ENCODE measurements at regions not wholly inside any gene's neighbourhood (a gene's known extent, or its start where the extent isn't known, plus 50 kb on each side); places are given as distances from the start of the nearest gene placed in this dataset.

DNA sequence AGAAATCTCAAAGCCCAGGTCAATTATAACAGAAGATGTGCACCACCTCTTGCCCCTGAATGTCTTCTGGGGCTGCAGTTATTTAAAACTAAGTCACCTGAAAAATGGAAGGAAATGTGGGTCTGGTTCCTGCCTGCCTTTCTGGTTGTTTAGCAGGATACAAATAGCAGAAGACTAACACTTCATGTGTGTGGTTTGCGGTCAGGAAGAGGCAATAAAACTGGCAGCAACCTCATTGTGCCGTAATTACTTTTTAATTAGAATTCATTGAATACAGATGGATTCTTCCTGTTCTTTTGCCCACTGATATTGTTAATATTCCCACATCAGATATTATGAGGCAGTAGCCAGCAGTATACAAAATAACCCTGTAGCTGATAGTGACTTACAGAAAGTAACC is 345.7 kb downstream of the ZNF326 start:
- no peaks in the 10 kb centered on the region for H3K36me3 ChIP-seq (ENCODE audit: control insufficient read depth in 1 of 2, insufficient read depth in 2 of 2, low read length in 2 of 2)
- no peaks in the 10 kb centered on the region for H3K9me2 ChIP-seq (ENCODE audit: insufficient read depth)
- POLR2A ChIA-PET = no interaction called here
- no peak overlapping the region for H3K27ac ChIP-seq (ENCODE audit: low read depth, low read length)
- no peak overlapping the region for H3K4me2 ChIP-seq (ENCODE audit: low read length)
- intact Hi-C loops (cut with micrococcal nuclease) = no loop called here
- H3K4me1 ChIP-seq (ENCODE audit: control insufficient read depth in 1 of 2, insufficient read depth in 2 of 2, low read length in 2 of 2) = no peaks in the 10 kb centered on the region
- BruUV-seq (replicated peaks) = no TSS peak
- CTCF ChIA-PET = no interaction called here
- H2AFZ ChIP-seq (ENCODE audit: low read depth, low read length, poor library complexity, severe bottlenecking) = no peak overlapping the region
- no peak overlapping the region for H3K4me3 ChIP-seq (replicated peaks in 1 of 2; ENCODE audit: low read depth in 1 of 2, low read length in 2 of 2)
- H4K20me1 ChIP-seq (ENCODE audit: insufficient read depth) = no peaks in the 10 kb centered on the region; the same call in 1 of the 2 replicates
- H3K27me3 ChIP-seq (ENCODE audit: insufficient read depth, low read length) = 0 out of 2 replicates have a peak, but pooled peaks cover 3% of the 10 kb centered on the region
- TF ChIP-seq CBX3 (IDR thresholded peaks at IDR 0.05; ENCODE audit: low read depth) (no peak), EGR1 (IDR thresholded peaks at IDR 0.05; ENCODE audit: low read depth) (no peak), POLR2A (IDR thresholded peaks at IDR 0.05; ENCODE audit: borderline replicate concordance, extremely low read depth, insufficient read depth, insufficient read length) (no peak), ELF1 (IDR thresholded peaks at IDR 0.05; ENCODE audit: borderline replicate concordance, low read depth) (no peak), SRF (IDR thresholded peaks at IDR 0.05; ENCODE audit: low read depth) (no peak), ZNF274 (IDR thresholded peaks at IDR 0.05; ENCODE audit: low read depth, low read length) (no peak)
- TF ChIP-seq, protein P1, sequence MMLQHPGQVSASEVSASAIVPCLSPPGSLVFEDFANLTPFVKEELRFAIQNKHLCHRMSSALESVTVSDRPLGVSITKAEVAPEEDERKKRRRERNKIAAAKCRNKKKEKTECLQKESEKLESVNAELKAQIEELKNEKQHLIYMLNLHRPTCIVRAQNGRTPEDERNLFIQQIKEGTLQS (IDR thresholded peaks at IDR 0.05) = no peak
- H3K9me3 ChIP-seq (ENCODE audit: control insufficient read depth in 1 of 2, insufficient read depth in 1 of 2, low read depth in 1 of 2, low read length in 2 of 2) = no peaks in the 10 kb centered on the region
- no peak overlapping the region for H3K9ac ChIP-seq (ENCODE audit: low read length)
- no peaks in the 10 kb centered on the region for H3K79me2 ChIP-seq (ENCODE audit: insufficient read depth, low read length)
- ATAC-seq (no peak), DNase-seq (ENCODE audit: low read depth, low spot score) (no peak)
- RAD21 ChIA-PET (ENCODE audit: low non-redundant PET in 1 of 2, low total read pairs in 2 of 2, uncharacterized antibody in 2 of 2, unreplicated experiment in 2 of 2) = no interaction called here

DNA sequence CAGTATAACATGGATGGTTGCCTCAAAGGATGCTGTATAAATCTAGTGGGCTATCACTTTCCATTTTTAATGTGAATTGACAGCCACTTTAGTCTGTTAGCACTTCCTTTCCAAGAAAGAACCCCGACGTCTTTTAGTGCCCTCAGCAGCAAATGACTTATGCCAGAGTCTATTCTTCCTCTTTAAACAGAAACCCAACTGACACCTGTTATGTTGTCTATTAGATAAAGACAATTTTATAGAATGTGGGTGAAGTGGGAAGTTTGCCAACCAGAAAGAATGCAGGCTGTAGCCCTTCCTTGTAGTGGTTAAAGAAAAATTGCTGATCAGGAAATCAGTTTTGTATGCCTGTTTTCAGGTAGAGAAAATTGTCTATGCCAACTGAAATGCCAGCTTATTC is 344.9 kb downstream of the ZNF326 start:
- Histone ChIP-seq H3K27me3 (ENCODE audit: insufficient read depth, low read length) (0 out of 2 replicates have a peak, but pooled peaks cover 3% of the 10 kb centered on the region), H3K27ac (ENCODE audit: low read depth, low read length) (no peak overlapping the region), H3K4me1 (ENCODE audit: control insufficient read depth in 1 of 2, insufficient read depth in 2 of 2, low read length in 2 of 2) (no peaks in the 10 kb centered on the region), H3K4me3 (replicated peaks in 1 of 2; ENCODE audit: low read depth in 1 of 2, low read length in 2 of 2) (no peak overlapping the region), H3K36me3 (ENCODE audit: control insufficient read depth in 1 of 2, insufficient read depth in 2 of 2, low read length in 2 of 2) (no peaks in the 10 kb centered on the region), H3K9ac (ENCODE audit: low read length) (no peak overlapping the region), H4K20me1 (ENCODE audit: insufficient read depth) (no peaks in the 10 kb centered on the region; the same call in 1 of the 2 replicates), H3K79me2 (ENCODE audit: insufficient read depth, low read length) (no peaks in the 10 kb centered on the region), H3K9me2 (ENCODE audit: insufficient read depth) (no peaks in the 10 kb centered on the region), H3K4me2 (ENCODE audit: low read length) (no peak overlapping the region), H3K9me3 (ENCODE audit: control insufficient read depth in 1 of 2, insufficient read depth in 1 of 2, low read depth in 1 of 2, low read length in 2 of 2) (no peaks in the 10 kb centered on the region), H2AFZ (ENCODE audit: low read depth, low read length, poor library complexity, severe bottlenecking) (no peak overlapping the region)
- no peak for DNase-seq (ENCODE audit: low read depth, low spot score)
- BruUV-seq (replicated peaks) = no TSS peak
- ATAC-seq = no peak
- TF ChIP-seq CEBPB (IDR thresholded peaks at IDR 0.05; ENCODE audit: low read depth) (no peak), ELF1 (IDR thresholded peaks at IDR 0.05; ENCODE audit: borderline replicate concordance, low read depth) (no peak), EZH2phosphoT487 (IDR thresholded peaks at IDR 0.05; ENCODE audit: borderline replicate concordance) (no peak), TCF7L2 (IDR thresholded peaks at IDR 0.05; ENCODE audit: borderline replicate concordance, extremely low read depth, insufficient read depth, insufficient read length) (no peak), POLR2AphosphoS5 (IDR thresholded peaks at IDR 0.05; ENCODE audit: low read depth, low read length) (no peak), POLR2A (IDR thresholded peaks at IDR 0.05; ENCODE audit: borderline replicate concordance, extremely low read depth, insufficient read depth, insufficient read length) (no peak), SIN3A (IDR thresholded peaks at IDR 0.05; ENCODE audit: low read depth) (no peak), YY1 (IDR thresholded peaks at IDR 0.05; ENCODE audit: extremely low read depth, insufficient replicate concordance, low read depth, low read length) (no peak)
- ChIA-PET RAD21 (ENCODE audit: low non-redundant PET in 1 of 2, low total read pairs in 2 of 2, uncharacterized antibody in 2 of 2, unreplicated experiment in 2 of 2) (no interaction called here), CTCF (no interaction called here), POLR2A (no interaction called here)
- intact Hi-C loops (cut with micrococcal nuclease) = no loop called here
